ENCODE measurements at regions not wholly inside any gene's neighbourhood (a gene's known extent, or its start where the extent isn't known, plus 50 kb on each side); places are given as distances from the start of the nearest gene placed in this dataset.

DNA sequence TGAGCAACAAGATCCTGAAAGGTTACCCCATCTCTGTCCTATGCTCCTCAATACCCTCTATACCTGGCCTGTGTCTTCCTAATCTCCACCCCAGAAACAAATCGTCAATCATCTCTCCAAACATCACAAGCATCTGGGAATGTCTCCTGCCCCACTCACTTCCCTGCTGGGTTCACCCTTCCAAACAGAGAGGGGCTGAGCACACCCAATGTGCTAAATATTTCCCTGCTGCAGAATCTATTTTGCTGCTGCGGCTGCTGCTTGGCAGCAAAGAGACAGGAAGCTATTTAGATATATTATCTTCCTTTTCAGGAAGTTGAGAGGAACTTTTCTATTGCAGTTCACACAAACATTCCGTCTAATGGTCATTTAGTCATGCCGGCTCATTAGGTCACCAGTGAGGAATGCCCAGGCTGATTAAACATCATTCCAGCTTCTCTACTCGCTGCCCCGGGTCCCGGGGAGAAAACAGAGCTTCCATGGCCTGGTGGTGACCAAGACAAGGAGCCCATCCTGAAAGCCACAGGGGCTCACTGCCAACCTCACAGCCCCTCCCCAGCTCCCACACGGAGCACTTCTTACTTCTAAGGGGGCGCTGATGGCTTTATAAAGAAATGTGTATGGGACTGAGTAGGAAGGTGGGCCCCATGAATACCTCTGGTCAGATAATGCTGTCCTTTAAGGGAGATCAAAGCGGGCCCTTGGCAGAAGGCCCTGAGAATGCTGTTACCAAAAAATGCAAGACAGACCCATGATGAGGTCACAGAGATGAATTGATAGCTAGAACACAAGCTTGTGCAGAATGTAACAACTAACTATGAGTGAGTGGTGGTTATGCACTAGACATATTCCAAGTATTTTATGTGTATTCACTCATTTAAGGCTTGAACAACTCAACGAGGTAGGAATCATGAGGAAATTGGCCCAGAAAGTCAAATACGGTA lies 218.3 kb downstream of the SOX9 start:
- Histone ChIP-seq H3K27me3 (ENCODE audit: low read length) (no peaks in the 10 kb centered on the region), H3K4me3 (ENCODE audit: insufficient read depth, low read length, poor library complexity, severe bottlenecking) (no peak overlapping the region), H3K9ac (ENCODE audit: low read length) (no peak overlapping the region), H3F3A (ENCODE audit: insufficient read depth) (no peaks in the 10 kb centered on the region), H3K36me3 (ENCODE audit: low read length) (no peaks in the 10 kb centered on the region), H4K20me1 (ENCODE audit: low read depth, low read length) (no peaks in the 10 kb centered on the region), H3K79me2 (ENCODE audit: insufficient read depth, low read length) (no peaks in the 10 kb centered on the region), H2AFZ (ENCODE audit: low read depth, low read length, severe bottlenecking) (no peak overlapping the region), H3K9me3 (ENCODE audit: insufficient read depth, low read length) (no peaks in the 10 kb centered on the region), H3K27ac (ENCODE audit: low read depth, low read length) (no peak overlapping the region), H3K4me2 (ENCODE audit: low read depth, low read length, poor library complexity, severe bottlenecking) (no peak overlapping the region), H3K9me2 (replicated peaks; ENCODE audit: insufficient read depth, low read length) (no peaks in the 10 kb centered on the region)
- TF ChIP-seq, protein P1, sequence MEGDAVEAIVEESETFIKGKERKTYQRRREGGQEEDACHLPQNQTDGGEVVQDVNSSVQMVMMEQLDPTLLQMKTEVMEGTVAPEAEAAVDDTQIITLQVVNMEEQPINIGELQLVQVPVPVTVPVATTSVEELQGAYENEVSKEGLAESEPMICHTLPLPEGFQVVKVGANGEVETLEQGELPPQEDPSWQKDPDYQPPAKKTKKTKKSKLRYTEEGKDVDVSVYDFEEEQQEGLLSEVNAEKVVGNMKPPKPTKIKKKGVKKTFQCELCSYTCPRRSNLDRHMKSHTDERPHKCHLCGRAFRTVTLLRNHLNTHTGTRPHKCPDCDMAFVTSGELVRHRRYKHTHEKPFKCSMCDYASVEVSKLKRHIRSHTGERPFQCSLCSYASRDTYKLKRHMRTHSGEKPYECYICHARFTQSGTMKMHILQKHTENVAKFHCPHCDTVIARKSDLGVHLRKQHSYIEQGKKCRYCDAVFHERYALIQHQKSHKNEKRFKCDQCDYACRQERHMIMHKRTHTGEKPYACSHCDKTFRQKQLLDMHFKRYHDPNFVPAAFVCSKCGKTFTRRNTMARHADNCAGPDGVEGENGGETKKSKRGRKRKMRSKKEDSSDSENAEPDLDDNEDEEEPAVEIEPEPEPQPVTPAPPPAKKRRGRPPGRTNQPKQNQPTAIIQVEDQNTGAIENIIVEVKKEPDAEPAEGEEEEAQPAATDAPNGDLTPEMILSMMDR (IDR thresholded peaks at IDR 0.05; ENCODE audit: insufficient read depth, low read length, poor library complexity, severe bottlenecking): no peak

DNA sequence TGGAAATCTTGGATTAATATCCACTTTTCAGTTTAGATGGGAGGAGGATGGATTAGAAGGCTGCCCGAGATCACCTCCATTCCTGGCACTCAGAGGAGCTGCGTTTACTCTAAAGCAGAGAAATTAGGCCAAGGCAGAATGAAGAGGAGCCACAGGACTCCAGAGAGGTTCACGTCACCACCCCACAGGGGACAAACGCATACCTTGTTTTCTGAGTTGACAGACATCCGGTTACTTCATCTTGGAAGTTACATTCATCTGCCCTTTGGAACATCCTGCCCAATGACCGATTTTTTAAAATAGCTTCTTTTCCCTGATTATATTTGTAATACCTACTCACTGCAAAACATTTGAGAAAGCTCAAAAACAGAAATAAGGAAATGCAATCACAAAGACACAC lies 220.0 kb downstream of the SOX9 start:
- H3K79me2 ChIP-seq (ENCODE audit: insufficient read depth, low read length): no peaks in the 10 kb centered on the region
- H3K36me3 ChIP-seq (ENCODE audit: low read length): no peaks in the 10 kb centered on the region
- no peak overlapping the region for H3K4me3 ChIP-seq (ENCODE audit: insufficient read depth, low read length, poor library complexity, severe bottlenecking)
- H4K20me1 ChIP-seq (ENCODE audit: low read depth, low read length): no peaks in the 10 kb centered on the region
- H2AFZ ChIP-seq (ENCODE audit: low read depth, low read length, severe bottlenecking): no peak overlapping the region
- no peaks in the 10 kb centered on the region for H3K9me2 ChIP-seq (replicated peaks; ENCODE audit: insufficient read depth, low read length)
- no peaks in the 10 kb centered on the region for H3K27me3 ChIP-seq (ENCODE audit: low read length)
- no peak overlapping the region for H3K27ac ChIP-seq (ENCODE audit: low read depth, low read length)
- H3K9me3 ChIP-seq (ENCODE audit: insufficient read depth, low read length): no peaks in the 10 kb centered on the region
- H3K4me2 ChIP-seq (ENCODE audit: low read depth, low read length, poor library complexity, severe bottlenecking): no peak overlapping the region
- no peak overlapping the region for H3K9ac ChIP-seq (ENCODE audit: low read length)
- TF ChIP-seq, protein P1 (IDR thresholded peaks at IDR 0.05; ENCODE audit: insufficient read depth, low read length, poor library complexity, severe bottlenecking): no peak
- no peak for TF ChIP-seq EZH2phosphoT487 (conservative IDR thresholded peaks at IDR 0.05; ENCODE audit: low read length)
- no peaks in the 10 kb centered on the region for H3F3A ChIP-seq (ENCODE audit: insufficient read depth)

DNA sequence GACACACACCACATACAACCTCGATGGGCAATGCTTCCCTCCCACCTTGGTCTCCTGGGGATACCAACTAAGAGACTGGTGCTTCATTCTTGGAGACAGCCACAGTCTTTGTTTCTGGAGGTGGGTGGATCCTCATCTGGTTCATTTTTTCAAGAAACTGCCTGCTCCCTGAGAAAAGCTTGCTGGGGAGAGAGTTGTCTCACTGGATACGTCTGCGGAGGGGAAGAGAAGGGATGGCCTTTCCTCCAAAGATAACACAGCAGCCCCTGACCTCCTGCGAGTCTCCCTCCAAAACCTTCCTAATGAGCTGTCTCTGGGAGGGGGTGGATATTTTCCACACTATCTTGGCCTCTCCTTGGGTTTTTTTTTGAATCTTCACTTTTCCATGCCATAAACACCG lies 221.2 kb downstream of the SOX9 start:
- Histone ChIP-seq H3K9ac (ENCODE audit: low read length) (no peak overlapping the region), H3K27me3 (ENCODE audit: low read length) (no peaks in the 10 kb centered on the region), H3K9me2 (replicated peaks; ENCODE audit: insufficient read depth, low read length) (no peaks in the 10 kb centered on the region), H3K27ac (ENCODE audit: low read depth, low read length) (no peak overlapping the region), H4K20me1 (ENCODE audit: low read depth, low read length) (no peaks in the 10 kb centered on the region), H2AFZ (ENCODE audit: low read depth, low read length, severe bottlenecking) (no peak overlapping the region), H3K4me2 (ENCODE audit: low read depth, low read length, poor library complexity, severe bottlenecking) (no peak overlapping the region), H3F3A (ENCODE audit: insufficient read depth) (no peaks in the 10 kb centered on the region), H3K9me3 (ENCODE audit: insufficient read depth, low read length) (no peaks in the 10 kb centered on the region), H3K36me3 (ENCODE audit: low read length) (no peaks in the 10 kb centered on the region), H3K79me2 (ENCODE audit: insufficient read depth, low read length) (no peaks in the 10 kb centered on the region), H3K4me3 (ENCODE audit: insufficient read depth, low read length, poor library complexity, severe bottlenecking) (no peak overlapping the region)
- TF ChIP-seq, protein P1 (IDR thresholded peaks at IDR 0.05; ENCODE audit: insufficient read depth, low read length, poor library complexity, severe bottlenecking): no peak
- TF ChIP-seq EZH2phosphoT487 (conservative IDR thresholded peaks at IDR 0.05; ENCODE audit: low read length): no peak
